ENCODE measurements at regions not wholly inside any gene's neighbourhood (a gene's known extent, or its start where the extent isn't known, plus 50 kb on each side); places are given as distances from the start of the nearest gene placed in this dataset.

GRCh38 chr10:89829262-89829886, 128.0 kb downstream of the KIF20B start:
- no peak for DNase-seq (ENCODE audit: low read depth in 2 of 2)

- DNase-seq (ENCODE audit: low read depth in 2 of 2): no peak
Measured at GRCh38 chr10:89829887-89830269, 128.5 kb downstream of the KIF20B start.

GRCh38 chr10:89830624-89831023, 129.2 kb downstream of the KIF20B start:
- no peak for DNase-seq (ENCODE audit: low read depth in 2 of 2)

- DNase-seq (ENCODE audit: low read depth in 2 of 2): no peak
Measured at GRCh38 chr10:89836840-89837164, 135.4 kb downstream of the KIF20B start.

GRCh38 chr10:89837165-89838043, 136.0 kb downstream of the KIF20B start:
- DNase-seq (ENCODE audit: low read depth in 2 of 2): peak in 1 of 2 donors; percentile 2

- DNase-seq (ENCODE audit: low read depth in 2 of 2): no peak
Measured at GRCh38 chr10:89838044-89838615, 136.7 kb downstream of the KIF20B start.

- DNase-seq (ENCODE audit: low read depth in 2 of 2): no peak
Measured at GRCh38 chr10:89845541-89846280, 144.3 kb downstream of the KIF20B start.

- no peak for DNase-seq (ENCODE audit: low read depth in 2 of 2)
Measured at GRCh38 chr10:89846281-89846630, 144.9 kb downstream of the KIF20B start.

GRCh38 chr10:89846786-89847185, 145.4 kb downstream of the KIF20B start:
- DNase-seq (ENCODE audit: low read depth in 2 of 2): no peak

GRCh38 chr10:89852872-89853271, 151.5 kb downstream of the KIF20B start:
- no peak for DNase-seq (ENCODE audit: low read depth in 2 of 2)

- DNase-seq (ENCODE audit: low read depth in 2 of 2): no peak
Measured at GRCh38 chr10:89853781-89854191, 152.4 kb downstream of the KIF20B start.

GRCh38 chr10:89857431-89858042, 156.1 kb downstream of the KIF20B start:
- DNase-seq (ENCODE audit: low read depth in 2 of 2): no peak

- no peak for DNase-seq (ENCODE audit: low read depth in 2 of 2)
Measured at GRCh38 chr10:89861199-89861573, 159.8 kb downstream of the KIF20B start.

- no peak for DNase-seq (ENCODE audit: low read depth in 2 of 2)
Measured at GRCh38 chr10:89861584-89862301, 160.4 kb downstream of the KIF20B start.

GRCh38 chr10:89867964-89868363, 166.6 kb downstream of the KIF20B start:
- DNase-seq (ENCODE audit: low read depth in 2 of 2): no peak

- DNase-seq (ENCODE audit: low read depth in 2 of 2): no peak
Measured at GRCh38 chr10:89869180-89869579, 167.8 kb downstream of the KIF20B start.

GRCh38 chr10:89869592-89870156, 168.3 kb downstream of the KIF20B start:
- no peak for DNase-seq (ENCODE audit: low read depth in 2 of 2)

GRCh38 chr10:89870936-89871335, 169.5 kb downstream of the KIF20B start:
- no peak for DNase-seq (ENCODE audit: low read depth in 2 of 2)

GRCh38 chr10:89873055-89873454, 171.7 kb downstream of the KIF20B start:
- DNase-seq (ENCODE audit: low read depth in 2 of 2): no peak

GRCh38 chr10:89875557-89875956, 174.2 kb downstream of the KIF20B start:
- DNase-seq (ENCODE audit: low read depth in 2 of 2): no peak

GRCh38 chr10:89879121-89879520, 177.7 kb downstream of the KIF20B start:
- no peak for DNase-seq (ENCODE audit: low read depth in 2 of 2)
